Keratinocyte (primary cell): ENCODE measurements at regions not wholly inside any gene's neighbourhood (a gene's known extent, or its start where the extent isn't known, plus 50 kb on each side); places are given as distances from the start of the nearest gene placed in this dataset.

Source experiments
- DNase-seq: peaks from one replicate; pipeline ENCODE4 v3.0.0-alpha.2; 2011; ENCODE audit warnings: low read depth, missing footprints, low spot score
- FAIRE-seq: peaks from 2 replicates; lab custom pipeline; 2011; peaks lifted over from hg19 to GRCh38; lab: Jason Lieb, UNC
- H2AFZ ChIP-seq: 2 replicates; pipeline ENCODE4 v1.6.0; 2012; ENCODE audit warnings: low read length, control low read depth, inconsistent platforms; ENCODE audit not compliant: control insufficient read depth
- H3K27ac ChIP-seq: 2 replicates; pipeline ENCODE4 v1.5.1; 2011; ENCODE audit warnings: low read length; ENCODE audit not compliant: control insufficient read depth, insufficient read depth
- H3K27me3 ChIP-seq: 3 replicates; pipeline ENCODE4 v1.6.0; 2011; ENCODE audit warnings: low read length; ENCODE audit not compliant: control insufficient read depth, insufficient read depth; ENCODE audit errors: extremely low read depth
- H3K36me3 ChIP-seq, 2 experiments: 2 replicates in 1 of 2; 3 replicates in 1 of 2; pipeline ENCODE4 v1.5.1; 2011; ENCODE audit warnings: low read length in 2 of 2, mild to moderate bottlenecking in 1 of 2; ENCODE audit not compliant: control insufficient read depth in 2 of 2, insufficient read depth in 2 of 2; ENCODE audit errors: extremely low read depth in 1 of 2
- H3K4me1 ChIP-seq: 3 replicates; pipeline ENCODE4 v1.5.1; 2011; ENCODE audit warnings: low read length; ENCODE audit not compliant: control insufficient read depth, insufficient read depth; ENCODE audit errors: extremely low read depth
- H3K4me2 ChIP-seq: 3 replicates; pipeline ENCODE4 v1.6.0; 2011; ENCODE audit warnings: low read depth, low read length; ENCODE audit not compliant: control insufficient read depth, insufficient read depth; ENCODE audit errors: extremely low read depth
- H3K4me3 ChIP-seq, 3 experiments: fragments of 200-600 bp in 1 of 3; sonication (generic) in 1 of 3; 2 replicates in 2 of 3; 3 replicates in 1 of 3; pipeline ENCODE4 v1.5.1; 2011 to 2016; ENCODE audit warnings: low read length in 3 of 3, mild to moderate bottlenecking in 3 of 3, control low read depth in 2 of 3, inconsistent platforms in 1 of 3, low read depth in 1 of 3, mixed read lengths in 1 of 3, mixed run types in 1 of 3, moderate library complexity in 1 of 3; ENCODE audit not compliant: control insufficient read depth in 2 of 3, insufficient read depth in 2 of 3; ENCODE audit errors: extremely low read depth in 1 of 3
- H3K79me2 ChIP-seq: 2 replicates; pipeline ENCODE4 v1.6.0; 2012; ENCODE audit warnings: low read length; ENCODE audit not compliant: control insufficient read depth, insufficient read depth
- H3K9ac ChIP-seq: 3 replicates; pipeline ENCODE4 v1.6.0; 2011; ENCODE audit warnings: low read length; ENCODE audit not compliant: control insufficient read depth, insufficient read depth; ENCODE audit errors: extremely low read depth
- H3K9me1 ChIP-seq: 3 replicates; pipeline ENCODE4 v1.6.0; 2011; ENCODE audit warnings: low read length; ENCODE audit not compliant: control insufficient read depth, insufficient read depth; ENCODE audit errors: extremely low read depth
- H3K9me3 ChIP-seq: 2 replicates; pipeline ENCODE4 v1.5.1; 2012; ENCODE audit warnings: low read depth, low read length; ENCODE audit not compliant: control insufficient read depth
- H4K20me1 ChIP-seq: 3 replicates; pipeline ENCODE4 v1.6.0; 2011; ENCODE audit warnings: low read length; ENCODE audit not compliant: control insufficient read depth, insufficient read depth; ENCODE audit errors: extremely low read depth
- EZH2 ChIP-seq: IDR thresholded peaks from one replicate; pipeline ENCODE4 v1.6.1; 2012; ENCODE audit warnings: inconsistent platforms, mild to moderate bottlenecking, low read length, moderate library complexity
- dilution Hi-C: fragments of 300-500 bp; cut with MboI; formaldehyde crosslinking; loops from one replicate; pipeline ENCODE4 v1.7.0; 2020; ENCODE audit warnings: low sequenced_read_pairs; ENCODE audit not compliant: extremely low pct_ligation_motif_present
- TF ChIP-seq, protein P1 (sequence below), 3 experiments: IDR thresholded peaks in 1 of 3; conservative IDR thresholded peaks in 1 of 3; optimal IDR thresholded peaks in 1 of 3; 2 replicates in 2 of 3; 3 replicates in 1 of 3; pipeline versions ENCODE3 to v1.5.1; 2011; ENCODE audit warnings: low read length in 3 of 3, mild to moderate bottlenecking in 3 of 3, moderate library complexity in 2 of 3, control low read depth in 1 of 3, inconsistent platforms in 1 of 3; ENCODE audit not compliant: insufficient read depth in 2 of 3; ENCODE audit errors: extremely low read depth in 1 of 3

DNA sequence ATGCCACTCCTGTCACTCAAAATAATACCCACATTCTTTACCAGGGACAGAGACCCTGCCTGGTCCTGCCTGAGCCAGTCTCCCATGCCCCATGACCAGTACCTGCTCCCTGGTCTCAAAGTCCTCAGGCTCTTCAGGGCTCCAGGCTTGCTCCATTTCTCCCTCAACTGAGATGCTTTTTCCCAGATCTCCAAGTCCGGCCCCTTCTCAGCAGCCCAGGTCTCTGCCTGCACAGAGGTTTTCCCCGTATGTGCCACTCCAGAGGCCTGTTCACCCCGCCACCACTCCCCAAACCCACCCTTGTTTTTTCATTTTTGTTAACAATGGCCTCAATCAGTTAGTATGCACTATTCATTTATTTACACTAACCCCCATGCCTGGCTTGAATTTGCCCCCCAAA, 499.5 kb upstream of the MYT1L start:
- H3K27me3 ChIP-seq: no peaks in the 10 kb centered on the region

DNA sequence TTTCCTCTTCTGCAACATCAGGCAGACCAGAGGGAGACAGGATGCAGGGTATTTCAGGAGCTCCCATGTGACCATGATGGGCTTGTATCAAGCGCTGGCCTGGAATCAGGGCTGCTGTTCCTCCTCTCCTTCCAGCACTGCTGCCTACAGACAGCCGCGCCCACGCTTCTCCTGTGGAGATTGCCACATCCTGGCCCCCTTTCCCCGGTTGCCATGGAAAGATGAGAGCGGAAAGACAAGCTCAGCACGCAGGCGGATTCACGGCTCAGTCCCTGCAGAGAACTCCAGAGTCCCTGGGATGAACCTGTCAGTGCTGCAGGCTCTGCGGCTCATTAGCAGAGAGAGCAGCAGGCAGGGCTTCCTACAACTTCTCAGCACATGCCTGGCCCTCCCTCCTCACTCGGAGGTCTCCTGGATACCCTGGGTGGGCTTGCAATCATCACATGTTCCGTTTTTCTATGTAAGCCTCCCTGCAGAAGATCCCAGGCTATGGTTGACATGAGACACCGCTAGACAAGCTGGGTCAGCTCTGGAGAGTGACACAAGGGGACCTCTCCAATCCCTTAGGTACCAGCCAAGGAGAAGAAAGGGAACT, 497.8 kb upstream of the MYT1L start:
- FAIRE-seq: no peak
- no peaks in the 10 kb centered on the region for H4K20me1 ChIP-seq
- dilution Hi-C loops: no loop called here

More for the DNA sequence above, 499.5 kb upstream of the MYT1L start:
- TF ChIP-seq EZH2: no peak
- TF ChIP-seq, protein P1, sequence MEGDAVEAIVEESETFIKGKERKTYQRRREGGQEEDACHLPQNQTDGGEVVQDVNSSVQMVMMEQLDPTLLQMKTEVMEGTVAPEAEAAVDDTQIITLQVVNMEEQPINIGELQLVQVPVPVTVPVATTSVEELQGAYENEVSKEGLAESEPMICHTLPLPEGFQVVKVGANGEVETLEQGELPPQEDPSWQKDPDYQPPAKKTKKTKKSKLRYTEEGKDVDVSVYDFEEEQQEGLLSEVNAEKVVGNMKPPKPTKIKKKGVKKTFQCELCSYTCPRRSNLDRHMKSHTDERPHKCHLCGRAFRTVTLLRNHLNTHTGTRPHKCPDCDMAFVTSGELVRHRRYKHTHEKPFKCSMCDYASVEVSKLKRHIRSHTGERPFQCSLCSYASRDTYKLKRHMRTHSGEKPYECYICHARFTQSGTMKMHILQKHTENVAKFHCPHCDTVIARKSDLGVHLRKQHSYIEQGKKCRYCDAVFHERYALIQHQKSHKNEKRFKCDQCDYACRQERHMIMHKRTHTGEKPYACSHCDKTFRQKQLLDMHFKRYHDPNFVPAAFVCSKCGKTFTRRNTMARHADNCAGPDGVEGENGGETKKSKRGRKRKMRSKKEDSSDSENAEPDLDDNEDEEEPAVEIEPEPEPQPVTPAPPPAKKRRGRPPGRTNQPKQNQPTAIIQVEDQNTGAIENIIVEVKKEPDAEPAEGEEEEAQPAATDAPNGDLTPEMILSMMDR (optimal IDR thresholded peaks at IDR 0.05 in 1 of 3, IDR thresholded peaks at IDR 0.05 in 1 of 3, conservative IDR thresholded peaks at IDR 0.05 in 1 of 3; ENCODE audit: extremely low read depth in 1 of 3, insufficient read depth in 2 of 3, low read length in 3 of 3): no peak
- no peaks in the 10 kb centered on the region for H4K20me1 ChIP-seq
- H3K4me3 ChIP-seq: no peak overlapping the region
- H3K79me2 ChIP-seq: no peaks in the 10 kb centered on the region
- DNase-seq: no peak
- no peak overlapping the region for H3K9ac ChIP-seq
- no peak overlapping the region for H2AFZ ChIP-seq
- H3K9me1 ChIP-seq: no peaks in the 10 kb centered on the region
- dilution Hi-C loops: no loop called here
- no peaks in the 10 kb centered on the region for H3K4me1 ChIP-seq
- FAIRE-seq: no peak
- no peak overlapping the region for H3K4me2 ChIP-seq
- H3K36me3 ChIP-seq: no peaks in the 10 kb centered on the region
- no peak overlapping the region for H3K27ac ChIP-seq
- H3K9me3 ChIP-seq: no peaks in the 10 kb centered on the region

More for the DNA sequence above, 497.8 kb upstream of the MYT1L start:
- no peaks in the 10 kb centered on the region for H3K9me3 ChIP-seq
- H3K27ac ChIP-seq: no peak overlapping the region
- no peak overlapping the region for H3K9ac ChIP-seq
- H3K79me2 ChIP-seq: no peaks in the 10 kb centered on the region
- H3K4me3 ChIP-seq: no peak overlapping the region
- H2AFZ ChIP-seq: no peak overlapping the region
- TF ChIP-seq, protein P1 (optimal IDR thresholded peaks at IDR 0.05 in 1 of 3, IDR thresholded peaks at IDR 0.05 in 1 of 3, conservative IDR thresholded peaks at IDR 0.05 in 1 of 3; ENCODE audit: extremely low read depth in 1 of 3, insufficient read depth in 2 of 3, low read length in 3 of 3): no peak
- no peak for TF ChIP-seq EZH2
- H3K4me1 ChIP-seq: no peaks in the 10 kb centered on the region
- H3K36me3 ChIP-seq: no peaks in the 10 kb centered on the region
- no peaks in the 10 kb centered on the region for H3K27me3 ChIP-seq
- no peak overlapping the region for H3K4me2 ChIP-seq
- no peak for DNase-seq
- H3K9me1 ChIP-seq: no peaks in the 10 kb centered on the region
